ENCODE measurements at regions not wholly inside any gene's neighbourhood (a gene's known extent, or its start where the extent isn't known, plus 50 kb on each side); places are given as distances from the start of the nearest gene placed in this dataset.
"Not testable (repeated sequence)": the region's sequence is repeated elsewhere in the genome, so short reads cannot be mapped to it uniquely, and the experiment has no call there.

DNA sequence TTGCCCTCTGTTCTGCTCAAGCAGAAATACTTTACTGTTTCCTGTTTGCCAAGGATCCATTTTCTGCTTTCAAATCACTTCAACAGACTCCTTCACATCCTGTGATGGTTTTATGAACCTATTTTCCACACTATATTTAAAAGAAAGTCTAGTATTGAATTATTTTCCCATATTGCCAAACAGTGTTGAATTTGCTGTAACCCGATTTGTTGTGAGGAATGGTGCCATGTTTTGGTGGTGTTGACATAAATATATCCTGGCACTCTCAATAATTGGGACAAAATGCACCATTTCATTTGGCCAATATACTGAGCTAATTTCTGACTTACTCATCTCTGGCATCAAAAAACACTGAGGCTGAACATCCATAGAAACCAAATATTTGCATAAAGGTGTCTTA lies 615.4 kb upstream of the SEMA3D start:
- DNase-seq: no peak

GRCh38 chr7:85796956-85797355 lies 610.1 kb upstream of the SEMA3D start:
- DNase-seq: no peak

DNA sequence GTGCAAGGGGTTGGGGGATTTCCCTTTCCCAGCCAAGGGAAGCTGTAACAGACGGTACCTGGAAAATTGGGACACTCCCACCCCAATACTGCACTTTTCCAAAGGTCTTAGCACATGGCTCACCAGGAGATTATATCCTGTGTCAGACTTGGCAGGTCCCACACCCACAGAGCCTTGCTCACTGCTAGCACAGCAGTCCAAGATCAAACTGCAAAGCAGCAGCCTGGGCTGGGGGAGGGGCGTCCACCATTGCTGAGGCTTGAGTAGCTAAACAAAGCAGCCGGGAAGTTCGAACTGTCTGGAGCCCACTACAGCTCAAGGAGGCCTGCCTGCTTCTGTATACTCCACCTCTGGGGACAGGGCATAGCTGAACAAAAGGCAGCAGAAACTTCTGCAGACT lies 604.2 kb upstream of the SEMA3D start:
- not testable (repeated sequence) for DNase-seq

- DNase-seq: no peak
Observed at GRCh38 chr7:85781606-85782005, 594.8 kb upstream of the SEMA3D start.

DNA sequence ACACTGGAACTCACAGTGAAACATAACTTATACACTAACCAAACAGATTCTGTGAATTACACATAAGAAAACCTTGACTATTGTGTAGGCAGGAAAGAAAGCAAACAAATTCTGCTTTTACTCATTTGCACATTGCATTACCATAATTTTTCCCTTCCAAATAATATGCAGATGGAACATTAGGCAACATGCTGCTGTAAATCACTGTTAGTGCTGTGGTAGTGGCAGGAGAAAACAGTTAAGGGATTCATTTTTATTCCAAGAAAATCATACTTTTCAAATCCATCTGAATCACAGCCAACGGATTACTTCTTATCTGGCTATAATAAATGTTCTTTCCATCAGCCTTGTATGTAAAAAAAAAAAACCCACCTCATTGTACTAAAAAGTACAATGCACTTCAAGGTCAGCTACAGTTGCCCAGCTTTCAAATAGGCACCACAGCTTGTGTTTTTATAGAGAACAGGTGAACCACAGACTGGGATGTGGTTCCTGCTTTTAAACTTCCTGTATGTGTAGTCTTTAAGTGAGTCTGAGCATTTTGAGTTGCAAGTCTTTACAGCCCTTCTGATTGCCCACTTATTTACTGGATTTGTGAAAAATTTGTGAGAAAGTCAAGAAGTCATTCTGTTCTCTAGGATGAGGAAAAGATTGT lies 590.0 kb upstream of the SEMA3D start:
- DNase-seq: no peak

GRCh38 chr7:85775431-85775830 lies 588.6 kb upstream of the SEMA3D start:
- no peak for DNase-seq

- no peak for DNase-seq
Observed at GRCh38 chr7:85774986-85775385, 588.1 kb upstream of the SEMA3D start.

DNA sequence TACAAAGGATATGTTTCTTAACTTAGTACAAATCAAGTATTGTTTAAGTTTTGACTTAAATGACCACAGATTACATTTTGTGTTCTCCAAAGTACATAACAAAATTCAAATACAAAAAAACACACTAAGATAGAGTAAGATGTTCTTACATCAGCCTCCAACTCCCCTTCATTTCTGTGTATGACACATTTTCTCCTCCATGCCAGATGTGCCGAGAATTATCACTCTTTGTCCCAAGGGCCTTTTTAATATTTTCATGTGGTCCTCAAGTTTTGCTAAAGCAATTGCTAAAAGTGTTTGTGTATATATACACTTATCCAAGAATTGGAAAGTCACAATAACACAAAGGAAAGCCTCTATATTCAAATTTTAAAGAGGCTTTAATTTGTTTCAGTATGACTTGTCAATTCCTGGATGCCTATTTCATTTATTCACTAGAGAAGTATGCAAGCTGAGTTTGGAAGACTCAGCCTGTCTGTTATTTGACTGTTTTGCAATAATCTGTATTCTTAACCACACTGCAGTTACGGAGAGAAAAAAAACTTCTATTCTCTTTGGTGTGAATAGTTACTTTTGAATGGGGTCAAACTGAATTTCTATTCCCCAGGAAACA lies 586.4 kb upstream of the SEMA3D start:
- DNase-seq: no peak

DNA sequence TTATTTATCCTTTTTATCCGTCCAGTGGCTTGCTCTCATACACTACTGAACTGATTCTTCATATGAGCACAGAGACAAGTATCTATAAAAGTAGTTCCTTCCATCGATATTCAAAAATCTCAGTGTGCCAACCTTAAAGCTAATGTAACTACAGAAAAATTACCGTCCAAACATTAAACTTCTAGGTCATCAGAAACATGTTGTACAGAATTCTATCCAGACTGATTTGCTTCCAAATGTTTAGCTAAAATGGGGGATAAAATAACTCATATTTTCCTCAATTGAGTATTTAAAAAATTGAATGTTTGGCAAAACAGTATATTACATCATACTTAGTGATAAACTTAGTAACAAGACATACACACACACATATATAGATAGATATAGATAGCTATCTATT lies 584.7 kb upstream of the SEMA3D start:
- no peak for DNase-seq

DNA sequence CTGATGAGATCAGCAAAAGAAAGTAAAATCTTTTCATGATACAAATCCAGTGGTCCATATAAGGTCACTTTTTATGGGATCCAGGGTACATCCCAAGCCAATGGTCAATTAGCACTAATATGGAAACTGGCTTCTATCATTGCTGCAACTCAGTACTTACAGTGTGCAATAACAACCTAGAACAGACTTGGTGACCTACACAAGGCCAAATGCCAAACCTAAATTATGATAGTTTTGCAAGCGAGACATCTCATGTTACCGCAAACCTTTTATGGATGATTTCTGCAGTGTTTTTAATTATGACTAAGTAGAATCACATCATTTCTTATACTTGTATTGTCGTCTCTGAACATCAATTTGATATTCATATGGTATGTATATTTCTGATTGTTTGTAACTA lies 583.5 kb upstream of the SEMA3D start:
- DNase-seq: no peak

- DNase-seq: no peak
Observed at GRCh38 chr7:85765698-85766298, 578.9 kb upstream of the SEMA3D start.

- DNase-seq: no peak
Observed at GRCh38 chr7:85764034-85764433, 577.2 kb upstream of the SEMA3D start.

- no peak for DNase-seq
Observed at GRCh38 chr7:85757348-85757747, 570.5 kb upstream of the SEMA3D start.

DNA sequence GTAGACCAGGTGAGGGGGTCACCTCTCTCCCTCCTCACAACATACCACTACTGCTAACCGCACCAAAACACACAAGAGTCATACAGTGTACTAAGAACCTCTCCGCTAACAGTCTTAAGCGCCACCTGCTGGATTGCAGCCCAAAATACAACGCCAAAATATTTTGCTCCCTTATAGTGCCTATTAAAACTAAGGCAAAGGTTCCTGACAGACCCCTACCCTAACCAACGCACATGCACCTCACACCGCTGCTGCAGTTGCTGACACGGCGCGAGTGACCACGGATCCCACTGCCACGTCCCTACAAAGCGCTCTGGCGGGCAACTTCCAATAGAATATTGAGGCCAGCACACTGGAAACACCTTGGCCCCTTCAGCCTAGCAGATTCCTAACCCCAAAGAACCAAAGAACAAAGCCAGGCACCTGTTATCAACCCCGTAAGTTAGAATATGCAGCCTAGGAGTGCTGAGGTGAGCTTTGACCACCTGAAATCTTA lies 563.6 kb upstream of the SEMA3D start:
- DNase-seq: peak in 7 of 56 donors; percentile 2 to 31 (median 12)

GRCh38 chr7:85749696-85750453 lies 563.0 kb upstream of the SEMA3D start:
- DNase-seq: no peak

DNA sequence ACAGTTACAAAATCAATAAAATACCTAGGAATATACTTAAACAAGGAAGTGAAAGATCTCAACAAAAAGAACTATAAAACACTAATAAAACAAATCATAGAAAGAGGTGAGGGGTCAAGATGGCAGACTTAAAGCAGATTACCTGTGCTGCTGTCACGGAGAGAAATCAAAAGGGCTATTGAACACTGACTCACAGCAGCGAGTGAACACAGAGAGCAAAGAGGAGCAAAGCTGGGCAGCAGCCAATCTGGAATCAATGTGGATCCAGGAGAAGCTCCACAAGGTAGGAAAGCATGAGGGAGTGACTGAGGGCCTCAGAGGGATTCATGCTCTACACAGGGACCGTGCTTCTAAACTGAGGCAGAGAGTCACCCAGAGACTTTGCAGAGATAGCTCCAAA lies 562.0 kb upstream of the SEMA3D start:
- no peak for DNase-seq

DNA sequence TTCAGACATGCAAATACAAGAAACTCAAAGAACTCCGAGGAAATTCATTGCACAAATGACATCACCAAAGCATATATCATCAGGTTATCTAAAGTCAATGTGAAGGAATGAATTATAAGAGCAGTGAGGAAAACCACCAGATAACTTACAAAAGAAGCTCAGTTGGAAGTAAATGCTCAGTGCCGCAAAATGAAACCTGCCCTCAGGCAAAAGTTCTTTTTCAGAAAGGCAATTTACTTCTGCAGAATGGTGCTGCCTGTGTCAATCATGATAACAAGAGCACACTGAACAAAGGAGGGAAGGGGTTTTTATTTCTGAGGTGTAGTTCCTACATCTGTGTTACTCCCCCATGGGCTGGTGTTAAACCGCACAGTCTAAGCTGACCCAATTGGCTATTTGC lies 550.6 kb upstream of the SEMA3D start:
- no peak for DNase-seq

DNA sequence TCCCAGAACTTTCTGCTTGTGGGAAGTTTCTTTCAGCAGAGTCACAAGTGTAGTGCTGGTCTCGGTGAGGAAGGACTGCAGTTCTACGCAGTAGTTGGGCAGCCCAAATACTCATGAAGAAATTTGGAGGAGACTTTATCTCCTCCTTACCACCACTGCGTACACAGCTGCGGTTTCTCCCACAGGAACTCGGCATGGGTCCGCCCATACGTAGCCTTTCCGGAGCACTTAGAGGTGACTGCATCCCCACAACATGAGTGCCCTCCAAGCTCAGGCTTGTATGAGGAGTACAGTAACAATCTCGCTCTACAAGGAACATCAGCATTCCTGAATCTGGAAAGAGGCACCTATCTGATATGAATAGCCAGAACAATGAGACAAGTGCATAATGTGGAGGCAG lies 549.2 kb upstream of the SEMA3D start:
- no peak for DNase-seq

DNA sequence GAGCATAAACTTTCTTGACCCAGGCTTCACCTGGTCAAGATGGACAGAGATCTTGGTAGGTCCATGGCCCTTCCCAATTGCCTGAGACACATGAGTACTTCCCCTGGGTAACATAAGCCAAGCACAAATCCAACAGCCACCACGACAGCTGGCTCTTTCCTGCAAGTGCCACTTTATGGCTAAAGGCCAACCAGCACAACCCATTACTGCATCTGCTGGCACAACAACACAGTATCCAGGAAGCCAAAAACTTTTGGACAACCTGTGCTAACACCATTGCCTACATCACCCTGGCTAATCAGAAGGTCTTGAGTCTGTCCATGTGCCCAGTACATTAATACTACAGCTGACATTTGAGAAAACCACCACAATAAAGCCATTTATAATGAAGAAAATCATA lies 548.0 kb upstream of the SEMA3D start:
- DNase-seq: no peak

GRCh38 chr7:85733169-85733915 lies 546.5 kb upstream of the SEMA3D start:
- no peak for DNase-seq

DNA sequence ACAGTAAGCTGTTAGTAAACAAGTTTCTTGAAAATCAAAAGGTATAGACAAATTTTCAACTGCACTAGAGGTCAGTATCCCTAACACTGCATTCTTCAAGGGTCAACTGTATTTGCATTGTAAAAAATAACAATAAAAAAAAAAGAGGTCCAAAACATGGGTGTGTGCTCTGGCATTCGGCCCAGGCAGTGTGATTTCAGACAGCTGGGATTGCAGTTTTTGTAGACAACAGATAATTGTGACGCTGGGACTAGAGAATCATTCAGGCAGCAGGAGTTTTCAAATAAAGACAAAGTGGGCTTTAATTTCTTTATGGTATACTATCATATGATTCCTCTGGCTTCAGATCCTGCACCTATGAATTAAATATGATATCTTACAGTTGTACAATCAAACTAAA lies 543.2 kb upstream of the SEMA3D start:
- DNase-seq: peak in 3 of 56 donors; percentile 0 to 31 (median 18)
